Skeletal muscle cell (primary cell): ENCODE measurements at regions not wholly inside any gene's neighbourhood (a gene's known extent, or its start where the extent isn't known, plus 50 kb on each side); places are given as distances from the start of the nearest gene placed in this dataset.

Source experiments
- DNase-seq: peaks from one replicate; pipeline ENCODE4 v3.0.0-alpha.2; 2010; ENCODE audit warnings: low read depth
- H3K4me3 ChIP-seq: 2 replicates; pipeline ENCODE4 v1.5.1; 2011; ENCODE audit warnings: low read depth, mild to moderate bottlenecking, control low read depth, low read length, moderate library complexity

GRCh38 chr2:6354546-6354945 is 511.2 kb downstream of the CMPK2 start:
- DNase-seq, result no peak
- H3K4me3 ChIP-seq, result no peak overlapping the region

- H3K4me3 ChIP-seq, result no peak overlapping the region
- DNase-seq, result no peak
Measured at GRCh38 chr2:6355886-6356761, 509.6 kb downstream of the CMPK2 start.

- DNase-seq, result no peak
- H3K4me3 ChIP-seq, result no peak overlapping the region
Measured at GRCh38 chr2:6358546-6358945, 507.2 kb downstream of the CMPK2 start.

GRCh38 chr2:6358985-6359384 is 506.7 kb downstream of the CMPK2 start:
- no peak for DNase-seq
- H3K4me3 ChIP-seq, result no peak overlapping the region

- no peak overlapping the region for H3K4me3 ChIP-seq
- DNase-seq, result no peak
Measured at GRCh38 chr2:6359964-6360363, 505.7 kb downstream of the CMPK2 start.

- DNase-seq, result no peak
- no peak overlapping the region for H3K4me3 ChIP-seq
Measured at GRCh38 chr2:6362671-6363450, 502.8 kb downstream of the CMPK2 start.

GRCh38 chr2:6368281-6368680 is 497.4 kb downstream of the CMPK2 start:
- H3K4me3 ChIP-seq, result no peak overlapping the region
- no peak for DNase-seq

GRCh38 chr2:6369266-6369665 is 496.4 kb downstream of the CMPK2 start:
- H3K4me3 ChIP-seq, result no peak overlapping the region
- no peak for DNase-seq

- no peak overlapping the region for H3K4me3 ChIP-seq
- no peak for DNase-seq
Measured at GRCh38 chr2:6370753-6371551, 494.8 kb downstream of the CMPK2 start.

GRCh38 chr2:6372317-6372901 is 493.3 kb downstream of the CMPK2 start:
- DNase-seq, result peak; percentile 60
- no peak overlapping the region for H3K4me3 ChIP-seq

GRCh38 chr2:6381326-6381725 is 484.4 kb downstream of the CMPK2 start:
- DNase-seq, result no peak
- no peak overlapping the region for H3K4me3 ChIP-seq

- no peak overlapping the region for H3K4me3 ChIP-seq
- DNase-seq, result no peak
Measured at GRCh38 chr2:6384341-6384740, 481.4 kb downstream of the CMPK2 start.

GRCh38 chr2:6392354-6392753 is 473.4 kb downstream of the CMPK2 start:
- no peak for DNase-seq
- no peak overlapping the region for H3K4me3 ChIP-seq

- DNase-seq, result no peak
- no peak overlapping the region for H3K4me3 ChIP-seq
Measured at GRCh38 chr2:6392966-6393365, 472.7 kb downstream of the CMPK2 start.

- no peak overlapping the region for H3K4me3 ChIP-seq
- no peak for DNase-seq
Measured at GRCh38 chr2:6393819-6394218, 471.9 kb downstream of the CMPK2 start.

- no peak overlapping the region for H3K4me3 ChIP-seq
- DNase-seq, result no peak
Measured at GRCh38 chr2:6394276-6394675, 471.4 kb downstream of the CMPK2 start.

GRCh38 chr2:6398421-6398820 is 467.3 kb downstream of the CMPK2 start:
- no peak for DNase-seq
- no peak overlapping the region for H3K4me3 ChIP-seq

GRCh38 chr2:6401301-6401700 is 464.4 kb downstream of the CMPK2 start:
- no peak overlapping the region for H3K4me3 ChIP-seq
- no peak for DNase-seq

- no peak overlapping the region for H3K4me3 ChIP-seq
- no peak for DNase-seq
Measured at GRCh38 chr2:6408057-6408456, 457.6 kb downstream of the CMPK2 start.

- no peak for DNase-seq
- no peak overlapping the region for H3K4me3 ChIP-seq
Measured at GRCh38 chr2:6410313-6410712, 455.4 kb downstream of the CMPK2 start.
